ENCODE measurements at regions not wholly inside any gene's neighbourhood (a gene's known extent, or its start where the extent isn't known, plus 50 kb on each side); places are given as distances from the start of the nearest gene placed in this dataset.

DNA sequence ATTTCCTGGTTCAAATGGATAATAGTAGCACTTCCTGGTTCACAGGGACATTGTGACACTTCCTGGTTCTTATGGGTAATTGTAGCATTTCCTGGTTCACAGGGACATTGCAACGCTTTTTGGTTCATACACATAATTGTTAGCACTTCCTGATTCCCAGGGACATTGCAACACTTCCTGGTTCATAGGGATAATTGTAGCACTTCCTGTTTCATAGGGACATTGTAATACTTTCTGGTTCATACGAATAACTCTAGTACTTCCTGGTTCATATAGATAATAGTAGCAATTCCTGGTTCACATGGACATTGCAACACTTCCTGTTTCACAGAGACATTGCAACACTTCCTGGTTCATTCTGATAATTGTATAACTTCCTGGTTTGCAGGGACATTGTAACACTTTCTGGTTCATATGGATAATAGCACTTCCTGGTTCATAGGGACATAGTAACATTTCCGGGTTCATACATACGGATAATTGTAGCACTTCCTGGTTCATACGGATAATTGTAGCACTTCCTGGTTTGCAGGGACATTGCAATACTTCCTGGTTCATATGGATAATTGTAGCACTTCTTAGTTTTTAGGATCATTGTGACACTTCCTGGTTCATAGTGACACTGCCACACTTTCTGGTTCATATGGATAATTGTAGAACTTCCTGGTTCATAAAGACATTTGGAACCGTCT, 61.6 kb upstream of the CD99 start (continued):
- TF ChIP-seq, protein P1, sequence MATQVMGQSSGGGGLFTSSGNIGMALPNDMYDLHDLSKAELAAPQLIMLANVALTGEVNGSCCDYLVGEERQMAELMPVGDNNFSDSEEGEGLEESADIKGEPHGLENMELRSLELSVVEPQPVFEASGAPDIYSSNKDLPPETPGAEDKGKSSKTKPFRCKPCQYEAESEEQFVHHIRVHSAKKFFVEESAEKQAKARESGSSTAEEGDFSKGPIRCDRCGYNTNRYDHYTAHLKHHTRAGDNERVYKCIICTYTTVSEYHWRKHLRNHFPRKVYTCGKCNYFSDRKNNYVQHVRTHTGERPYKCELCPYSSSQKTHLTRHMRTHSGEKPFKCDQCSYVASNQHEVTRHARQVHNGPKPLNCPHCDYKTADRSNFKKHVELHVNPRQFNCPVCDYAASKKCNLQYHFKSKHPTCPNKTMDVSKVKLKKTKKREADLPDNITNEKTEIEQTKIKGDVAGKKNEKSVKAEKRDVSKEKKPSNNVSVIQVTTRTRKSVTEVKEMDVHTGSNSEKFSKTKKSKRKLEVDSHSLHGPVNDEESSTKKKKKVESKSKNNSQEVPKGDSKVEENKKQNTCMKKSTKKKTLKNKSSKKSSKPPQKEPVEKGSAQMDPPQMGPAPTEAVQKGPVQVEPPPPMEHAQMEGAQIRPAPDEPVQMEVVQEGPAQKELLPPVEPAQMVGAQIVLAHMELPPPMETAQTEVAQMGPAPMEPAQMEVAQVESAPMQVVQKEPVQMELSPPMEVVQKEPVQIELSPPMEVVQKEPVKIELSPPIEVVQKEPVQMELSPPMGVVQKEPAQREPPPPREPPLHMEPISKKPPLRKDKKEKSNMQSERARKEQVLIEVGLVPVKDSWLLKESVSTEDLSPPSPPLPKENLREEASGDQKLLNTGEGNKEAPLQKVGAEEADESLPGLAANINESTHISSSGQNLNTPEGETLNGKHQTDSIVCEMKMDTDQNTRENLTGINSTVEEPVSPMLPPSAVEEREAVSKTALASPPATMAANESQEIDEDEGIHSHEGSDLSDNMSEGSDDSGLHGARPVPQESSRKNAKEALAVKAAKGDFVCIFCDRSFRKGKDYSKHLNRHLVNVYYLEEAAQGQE (IDR thresholded peaks at IDR 0.05; ENCODE audit: unreplicated experiment), result no peak
- TF ChIP-seq EZH2 (IDR thresholded peaks at IDR 0.05; ENCODE audit: low read depth, unreplicated experiment), result no peak
- TF ChIP-seq, protein P2, sequence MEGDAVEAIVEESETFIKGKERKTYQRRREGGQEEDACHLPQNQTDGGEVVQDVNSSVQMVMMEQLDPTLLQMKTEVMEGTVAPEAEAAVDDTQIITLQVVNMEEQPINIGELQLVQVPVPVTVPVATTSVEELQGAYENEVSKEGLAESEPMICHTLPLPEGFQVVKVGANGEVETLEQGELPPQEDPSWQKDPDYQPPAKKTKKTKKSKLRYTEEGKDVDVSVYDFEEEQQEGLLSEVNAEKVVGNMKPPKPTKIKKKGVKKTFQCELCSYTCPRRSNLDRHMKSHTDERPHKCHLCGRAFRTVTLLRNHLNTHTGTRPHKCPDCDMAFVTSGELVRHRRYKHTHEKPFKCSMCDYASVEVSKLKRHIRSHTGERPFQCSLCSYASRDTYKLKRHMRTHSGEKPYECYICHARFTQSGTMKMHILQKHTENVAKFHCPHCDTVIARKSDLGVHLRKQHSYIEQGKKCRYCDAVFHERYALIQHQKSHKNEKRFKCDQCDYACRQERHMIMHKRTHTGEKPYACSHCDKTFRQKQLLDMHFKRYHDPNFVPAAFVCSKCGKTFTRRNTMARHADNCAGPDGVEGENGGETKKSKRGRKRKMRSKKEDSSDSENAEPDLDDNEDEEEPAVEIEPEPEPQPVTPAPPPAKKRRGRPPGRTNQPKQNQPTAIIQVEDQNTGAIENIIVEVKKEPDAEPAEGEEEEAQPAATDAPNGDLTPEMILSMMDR (conservative IDR thresholded peaks at IDR 0.05; ENCODE audit: low read depth in 2 of 2), result no peak

DNA sequence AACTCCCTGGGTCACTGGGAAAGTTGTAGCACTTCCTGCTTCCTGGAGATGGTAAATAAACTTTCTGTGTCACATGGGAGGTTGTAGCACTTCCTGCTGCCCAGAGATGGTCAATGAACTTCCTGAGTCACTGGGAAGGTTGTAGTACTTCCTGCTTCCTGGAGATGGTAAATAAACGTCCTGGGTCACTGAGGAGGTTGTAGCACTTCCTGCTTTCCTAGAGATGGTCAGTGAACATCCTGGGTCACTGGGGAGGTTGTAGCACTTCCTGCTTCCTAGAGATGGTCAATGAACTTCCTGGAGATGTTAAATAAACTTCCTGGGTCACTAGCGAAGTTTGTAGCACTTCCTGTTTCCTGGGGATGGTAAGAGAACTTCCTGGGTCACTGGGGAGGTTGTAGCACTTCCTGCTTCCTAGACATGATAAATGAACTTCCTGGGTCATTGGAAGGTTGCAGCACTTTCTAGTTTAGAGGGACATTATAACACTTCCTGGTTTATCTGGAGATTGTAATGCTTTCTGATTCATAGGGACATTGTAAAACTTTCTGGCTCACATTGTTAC, 62.3 kb upstream of the CD99 start:
- no peak for ATAC-seq
- H3F3A ChIP-seq (replicated peaks; ENCODE audit: low read depth), result peaks cover 9% of the 10 kb centered on the region
- no peak overlapping the region for H2AFZ ChIP-seq
- H3K4me3 ChIP-seq, result no peak overlapping the region
- Mint-ChIP-seq H3K4me1 (no peaks in the 10 kb centered on the region), H3K27ac (no peak overlapping the region), H3K27me3 (ENCODE audit: insufficient read depth, low read depth, poor library complexity) (peaks cover 5% of the 10 kb centered on the region), H3K36me3 (ENCODE audit: low read depth) (peaks cover 83% of the 10 kb centered on the region), H3K9me3 (peaks cover 3% of the 10 kb centered on the region; the same call in 1 of the 3 replicates), H3K4me3 (no peak overlapping the region)
- H3K36me3 ChIP-seq (ENCODE audit: insufficient read depth), result peaks cover 25% of the 10 kb centered on the region
- H3K79me2 ChIP-seq (replicated peaks; ENCODE audit: insufficient read depth), result peaks cover 12% of the 10 kb centered on the region
- H3K27ac ChIP-seq (ENCODE audit: low read depth), result no peak overlapping the region
- peaks cover 8% of the 10 kb centered on the region; the same call in 1 of the 2 replicates for H3K9me2 ChIP-seq (ENCODE audit: insufficient read depth)
- no peak for DNase-seq (ENCODE audit: low spot score)
- H3K4me1 ChIP-seq (ENCODE audit: insufficient read depth), result no peaks in the 10 kb centered on the region
- H3K4me2 ChIP-seq, result no peak overlapping the region
- TF ChIP-seq POLR2AphosphoS5 (IDR thresholded peaks at IDR 0.05; ENCODE audit: low read depth), result no peak
- TF ChIP-seq STAT1 (IDR thresholded peaks at IDR 0.05; ENCODE audit: unreplicated experiment), result no peak
- TF ChIP-seq ZNF114 (CRISPR knock-in tag; IDR thresholded peaks at IDR 0.05), result no peak
- TF ChIP-seq EZH2 (IDR thresholded peaks at IDR 0.05; ENCODE audit: low read depth, unreplicated experiment), result no peak
- TF ChIP-seq, protein P3, sequence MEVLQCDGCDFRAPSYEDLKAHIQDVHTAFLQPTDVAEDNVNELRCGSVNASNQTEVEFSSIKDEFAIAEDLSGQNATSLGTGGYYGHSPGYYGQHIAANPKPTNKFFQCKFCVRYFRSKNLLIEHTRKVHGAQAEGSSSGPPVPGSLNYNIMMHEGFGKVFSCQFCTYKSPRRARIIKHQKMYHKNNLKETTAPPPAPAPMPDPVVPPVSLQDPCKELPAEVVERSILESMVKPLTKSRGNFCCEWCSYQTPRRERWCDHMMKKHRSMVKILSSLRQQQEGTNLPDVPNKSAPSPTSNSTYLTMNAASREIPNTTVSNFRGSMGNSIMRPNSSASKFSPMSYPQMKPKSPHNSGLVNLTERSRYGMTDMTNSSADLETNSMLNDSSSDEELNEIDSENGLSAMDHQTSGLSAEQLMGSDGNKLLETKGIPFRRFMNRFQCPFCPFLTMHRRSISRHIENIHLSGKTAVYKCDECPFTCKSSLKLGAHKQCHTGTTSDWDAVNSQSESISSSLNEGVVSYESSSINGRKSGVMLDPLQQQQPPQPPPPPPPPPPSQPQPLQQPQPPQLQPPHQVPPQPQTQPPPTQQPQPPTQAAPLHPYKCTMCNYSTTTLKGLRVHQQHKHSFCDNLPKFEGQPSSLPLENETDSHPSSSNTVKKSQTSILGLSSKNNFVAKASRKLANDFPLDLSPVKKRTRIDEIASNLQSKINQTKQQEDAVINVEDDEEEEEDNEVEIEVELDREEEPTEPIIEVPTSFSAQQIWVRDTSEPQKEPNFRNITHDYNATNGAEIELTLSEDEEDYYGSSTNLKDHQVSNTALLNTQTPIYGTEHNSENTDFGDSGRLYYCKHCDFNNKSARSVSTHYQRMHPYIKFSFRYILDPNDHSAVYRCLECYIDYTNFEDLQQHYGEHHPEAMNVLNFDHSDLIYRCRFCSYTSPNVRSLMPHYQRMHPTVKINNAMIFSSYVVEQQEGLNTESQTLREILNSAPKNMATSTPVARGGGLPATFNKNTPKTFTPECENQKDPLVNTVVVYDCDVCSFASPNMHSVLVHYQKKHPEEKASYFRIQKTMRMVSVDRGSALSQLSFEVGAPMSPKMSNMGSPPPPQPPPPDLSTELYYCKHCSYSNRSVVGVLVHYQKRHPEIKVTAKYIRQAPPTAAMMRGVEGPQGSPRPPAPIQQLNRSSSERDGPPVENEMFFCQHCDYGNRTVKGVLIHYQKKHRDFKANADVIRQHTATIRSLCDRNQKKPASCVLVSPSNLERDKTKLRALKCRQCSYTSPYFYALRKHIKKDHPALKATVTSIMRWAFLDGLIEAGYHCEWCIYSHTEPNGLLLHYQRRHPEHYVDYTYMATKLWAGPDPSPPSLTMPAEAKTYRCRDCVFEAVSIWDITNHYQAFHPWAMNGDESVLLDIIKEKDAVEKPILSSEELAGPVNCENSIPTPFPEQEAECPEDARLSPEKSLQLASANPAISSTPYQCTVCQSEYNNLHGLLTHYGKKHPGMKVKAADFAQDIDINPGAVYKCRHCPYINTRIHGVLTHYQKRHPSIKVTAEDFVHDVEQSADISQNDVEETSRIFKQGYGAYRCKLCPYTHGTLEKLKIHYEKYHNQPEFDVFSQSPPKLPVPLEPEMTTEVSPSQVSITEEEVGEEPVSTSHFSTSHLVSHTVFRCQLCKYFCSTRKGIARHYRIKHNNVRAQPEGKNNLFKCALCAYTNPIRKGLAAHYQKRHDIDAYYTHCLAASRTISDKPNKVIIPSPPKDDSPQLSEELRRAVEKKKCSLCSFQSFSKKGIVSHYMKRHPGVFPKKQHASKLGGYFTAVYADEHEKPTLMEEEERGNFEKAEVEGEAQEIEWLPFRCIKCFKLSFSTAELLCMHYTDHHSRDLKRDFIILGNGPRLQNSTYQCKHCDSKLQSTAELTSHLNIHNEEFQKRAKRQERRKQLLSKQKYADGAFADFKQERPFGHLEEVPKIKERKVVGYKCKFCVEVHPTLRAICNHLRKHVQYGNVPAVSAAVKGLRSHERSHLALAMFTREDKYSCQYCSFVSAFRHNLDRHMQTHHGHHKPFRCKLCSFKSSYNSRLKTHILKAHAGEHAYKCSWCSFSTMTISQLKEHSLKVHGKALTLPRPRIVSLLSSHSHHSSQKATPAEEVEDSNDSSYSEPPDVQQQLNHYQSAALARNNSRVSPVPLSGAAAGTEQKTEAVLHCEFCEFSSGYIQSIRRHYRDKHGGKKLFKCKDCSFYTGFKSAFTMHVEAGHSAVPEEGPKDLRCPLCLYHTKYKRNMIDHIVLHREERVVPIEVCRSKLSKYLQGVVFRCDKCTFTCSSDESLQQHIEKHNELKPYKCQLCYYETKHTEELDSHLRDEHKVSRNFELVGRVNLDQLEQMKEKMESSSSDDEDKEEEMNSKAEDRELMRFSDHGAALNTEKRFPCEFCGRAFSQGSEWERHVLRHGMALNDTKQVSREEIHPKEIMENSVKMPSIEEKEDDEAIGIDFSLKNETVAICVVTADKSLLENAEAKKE (CRISPR knock-in tag; IDR thresholded peaks at IDR 0.05), result no peak
- no peak for TF ChIP-seq ZNF331 (CRISPR knock-in tag; IDR thresholded peaks at IDR 0.05; ENCODE audit: low read depth)
- no peak for TF ChIP-seq EZH2phosphoT487 (IDR thresholded peaks at IDR 0.05; ENCODE audit: unreplicated experiment)
- TF ChIP-seq NANOG (IDR thresholded peaks at IDR 0.05; ENCODE audit: borderline replicate concordance), result no peak
- H4K20me1 ChIP-seq (replicated peaks; ENCODE audit: insufficient read depth), result peaks cover 6% of the 10 kb centered on the region
- no peaks in the 10 kb centered on the region for H3K27me3 ChIP-seq (ENCODE audit: insufficient read depth)
